Left renal cortex interstitium (tissue), 4 donors: ENCODE measurements at regions not wholly inside any gene's neighbourhood (a gene's known extent, or its start where the extent isn't known, plus 50 kb on each side); places are given as distances from the start of the nearest gene placed in this dataset.
"Not testable (repeated sequence)": the region's sequence is repeated elsewhere in the genome, so short reads cannot be mapped to it uniquely, and the experiment has no call there.

Source experiments
- DNase-seq, 4 donors: peaks; one replicate each; pipeline ENCODE4 v3.0.0-alpha.2; 2013; ENCODE audit warnings: low read depth in 4 of 4, low spot score in 2 of 4, missing footprints in 1 of 4

DNA sequence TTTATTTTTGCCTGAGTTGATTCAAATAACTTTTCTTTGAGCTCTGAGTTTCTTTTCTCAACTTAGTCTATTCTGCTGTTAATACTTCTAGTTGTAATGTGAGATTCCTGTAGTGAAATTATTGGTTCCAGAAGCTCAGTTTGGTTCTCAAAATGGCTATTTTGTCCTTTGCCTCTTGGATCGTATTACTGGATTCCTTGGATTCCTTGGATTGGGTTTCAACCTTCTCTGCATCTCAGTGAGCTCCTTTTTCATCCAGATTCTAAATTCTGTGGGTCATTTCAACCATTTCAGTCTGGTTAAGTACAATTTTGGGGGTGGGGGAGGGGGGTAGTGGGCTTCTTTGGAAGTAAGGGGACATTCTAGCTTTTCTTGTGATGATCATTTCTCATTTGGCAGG is 341.1 kb upstream of the CNTN5 start:
- no peak for DNase-seq

- no peak for DNase-seq
Measured at GRCh38 chr11:98701541-98701940, 319.2 kb upstream of the CNTN5 start.

DNA sequence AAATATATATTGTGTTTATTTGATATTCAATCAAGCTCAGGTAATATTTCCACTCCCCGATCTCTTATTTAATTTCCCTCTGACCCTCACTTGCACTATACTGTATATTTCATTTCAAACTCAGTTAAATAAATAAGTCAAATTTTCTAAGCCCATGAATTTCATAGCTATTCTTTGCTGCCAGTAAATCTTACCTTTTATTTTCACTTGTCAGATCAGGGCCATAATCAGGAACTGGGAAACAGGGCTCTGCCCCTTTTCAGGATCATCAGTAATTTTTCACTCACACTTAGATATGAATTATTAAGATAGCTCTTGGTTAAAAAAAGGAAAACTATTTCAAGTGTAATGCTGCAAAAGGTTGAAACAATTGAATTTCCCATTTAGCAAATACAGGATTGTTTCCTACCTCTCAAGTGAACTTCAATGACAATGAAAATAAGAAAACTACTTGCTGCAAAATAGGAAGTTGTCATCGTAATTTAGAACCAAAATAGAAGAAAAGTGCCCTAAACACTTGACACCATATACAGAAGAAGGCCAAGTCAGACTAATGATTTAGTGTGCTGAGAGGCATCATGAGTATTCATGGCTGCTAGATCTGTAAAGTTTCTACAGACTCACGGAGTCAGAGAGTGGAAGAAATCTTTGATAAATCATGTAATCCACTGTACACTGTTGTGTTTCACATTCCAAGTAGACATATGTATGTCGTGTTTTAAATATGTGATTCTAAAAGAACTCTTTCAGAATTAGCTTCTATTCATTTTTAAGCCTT is 316.8 kb upstream of the CNTN5 start:
- no peak for DNase-seq

DNA sequence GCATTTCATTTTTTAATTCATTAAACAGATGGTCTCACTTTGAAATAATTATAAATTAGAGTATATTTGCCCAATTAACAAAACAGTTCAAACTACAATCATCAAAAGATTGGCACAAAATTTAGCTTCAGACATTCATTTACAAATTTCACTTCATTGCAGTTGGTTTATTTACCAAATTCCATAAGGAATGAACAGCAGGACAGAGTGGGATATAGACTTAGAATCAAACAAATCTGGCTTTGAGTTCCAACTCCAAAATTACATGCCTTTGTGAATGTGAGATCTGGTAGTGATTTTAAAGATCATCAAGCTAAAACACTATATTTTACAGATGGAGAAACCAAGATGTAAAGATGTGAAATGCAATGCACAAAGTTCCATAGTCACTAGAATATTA is 310.7 kb upstream of the CNTN5 start:
- DNase-seq: no peak

DNA sequence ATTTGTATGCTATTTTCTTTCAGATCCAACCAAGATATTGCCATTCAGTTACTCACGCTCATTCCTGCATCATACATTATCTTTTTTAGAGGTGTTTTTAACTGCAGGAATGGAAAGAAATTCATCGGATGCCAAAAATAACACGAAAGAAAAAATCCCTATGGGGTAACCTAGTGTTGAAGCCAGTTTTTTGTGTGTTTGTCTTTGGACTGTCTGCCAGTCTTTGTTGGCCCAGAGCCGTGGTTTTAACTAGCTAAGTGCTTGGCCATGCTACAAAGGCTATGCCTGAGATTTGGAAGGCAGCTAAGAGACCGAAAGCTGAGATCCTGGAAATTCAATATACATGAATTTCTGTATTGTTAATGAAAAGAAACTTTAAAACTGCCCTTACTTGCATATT is 309.8 kb upstream of the CNTN5 start:
- DNase-seq: no peak

DNA sequence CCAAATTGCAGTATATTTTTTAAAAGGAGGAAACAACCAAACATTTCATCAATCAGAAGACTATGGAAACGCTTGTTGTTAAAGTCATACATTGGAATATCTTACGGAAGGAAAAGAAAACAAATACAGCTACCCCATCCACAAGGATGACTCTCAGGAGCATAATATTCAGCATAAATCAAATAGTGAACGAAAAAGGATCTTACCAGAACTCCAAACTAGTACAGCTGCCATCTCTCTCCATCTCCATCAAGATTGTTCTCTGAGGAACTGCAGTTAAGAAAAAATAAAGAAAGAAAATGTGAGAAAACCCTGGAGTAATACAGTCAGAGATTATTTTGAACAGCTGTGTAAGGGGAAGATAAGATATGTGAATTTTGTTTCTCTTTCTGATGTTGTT is 299.8 kb upstream of the CNTN5 start:
- DNase-seq: no peak

GRCh38 chr11:98725471-98725870 is 295.3 kb upstream of the CNTN5 start:
- no peak for DNase-seq

GRCh38 chr11:98728421-98728820 is 292.3 kb upstream of the CNTN5 start:
- DNase-seq: no peak

- no peak for DNase-seq
Measured at GRCh38 chr11:98729118-98729517, 291.6 kb upstream of the CNTN5 start.

DNA sequence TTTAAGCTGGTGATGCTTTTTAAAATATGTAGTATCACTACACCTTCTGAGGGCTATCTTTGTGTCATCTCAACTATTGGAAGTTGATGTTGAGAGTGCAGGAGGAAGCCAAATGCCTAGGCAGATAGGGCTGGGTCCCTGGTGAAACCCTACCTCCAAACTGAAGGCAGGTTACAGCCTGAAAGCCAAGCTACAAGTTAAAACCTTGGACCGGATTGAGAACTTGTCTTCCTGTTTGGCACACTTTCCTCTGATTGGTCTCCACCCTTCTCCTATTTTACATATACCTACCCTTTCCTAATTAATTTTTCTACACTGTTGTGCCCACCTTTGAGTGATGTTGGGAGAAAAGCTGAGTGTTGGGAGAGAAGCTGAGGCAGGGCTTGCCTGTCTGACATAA is 287.8 kb upstream of the CNTN5 start:
- DNase-seq: no peak

DNA sequence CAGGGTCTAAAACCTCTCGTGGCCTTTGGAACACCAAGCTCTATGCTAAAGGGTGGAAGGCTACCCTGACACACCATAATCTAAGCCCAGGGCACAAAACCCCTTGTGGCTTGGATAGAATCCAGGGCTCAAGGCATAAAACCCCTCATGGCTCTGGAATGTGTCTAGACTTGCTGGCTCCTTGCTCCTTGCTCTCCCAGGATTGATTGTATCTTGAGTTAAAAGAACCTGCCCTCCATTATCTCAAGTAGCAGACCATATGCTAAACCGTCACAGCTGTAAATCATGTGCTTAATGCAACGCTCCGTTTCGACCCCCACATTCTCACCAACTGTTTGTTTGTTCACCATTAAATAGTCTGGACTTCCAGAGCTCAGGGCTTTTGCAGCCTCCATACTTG is 287.4 kb upstream of the CNTN5 start:
- DNase-seq: not testable (repeated sequence)

DNA sequence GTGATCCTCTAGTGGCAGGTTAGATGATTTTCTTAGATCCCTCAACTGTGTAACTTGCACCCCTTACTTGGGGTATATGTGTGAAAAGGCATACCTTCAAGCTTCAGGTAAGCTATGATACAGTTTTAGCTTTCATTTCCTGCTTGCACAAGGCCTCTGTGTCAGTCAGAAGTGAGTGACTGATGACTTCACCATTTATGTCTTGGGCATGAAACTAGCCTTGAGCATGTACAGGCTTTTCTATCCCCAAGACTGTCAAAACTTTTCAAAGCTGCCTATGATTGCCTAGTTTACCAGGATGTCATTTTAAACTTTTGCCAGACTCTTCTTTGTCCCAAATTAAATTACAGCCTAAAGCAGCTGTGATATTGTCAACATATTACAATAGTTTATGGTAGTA is 286.1 kb upstream of the CNTN5 start:
- DNase-seq: no peak

- DNase-seq: no peak
Measured at GRCh38 chr11:98736833-98737232, 283.9 kb upstream of the CNTN5 start.

- DNase-seq: no peak
Measured at GRCh38 chr11:98740321-98740720, 280.4 kb upstream of the CNTN5 start.

- DNase-seq: not testable (repeated sequence)
Measured at GRCh38 chr11:98763446-98763845, 257.3 kb upstream of the CNTN5 start.

GRCh38 chr11:98766903-98767302 is 253.8 kb upstream of the CNTN5 start:
- DNase-seq: no peak

DNA sequence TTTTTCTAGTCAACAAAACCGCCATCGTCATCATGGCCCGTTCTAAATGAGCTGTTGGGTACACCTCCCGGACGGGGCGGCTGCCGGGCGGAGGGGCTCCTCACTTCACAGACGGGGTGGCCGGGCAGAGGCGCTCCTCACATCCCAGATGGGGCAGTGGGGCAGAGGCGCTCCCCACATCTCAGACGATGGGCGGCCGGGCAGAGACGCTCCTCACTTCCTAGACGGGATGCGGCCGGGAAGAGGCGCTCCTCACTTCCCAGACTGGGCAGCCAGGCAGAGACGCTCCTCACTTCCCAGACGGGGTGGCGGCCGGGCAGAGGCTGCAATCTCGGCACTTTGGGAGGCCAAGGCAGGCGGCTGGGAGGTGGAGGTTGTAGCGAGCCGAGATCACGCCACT is 250.7 kb upstream of the CNTN5 start:
- not testable (repeated sequence) for DNase-seq

DNA sequence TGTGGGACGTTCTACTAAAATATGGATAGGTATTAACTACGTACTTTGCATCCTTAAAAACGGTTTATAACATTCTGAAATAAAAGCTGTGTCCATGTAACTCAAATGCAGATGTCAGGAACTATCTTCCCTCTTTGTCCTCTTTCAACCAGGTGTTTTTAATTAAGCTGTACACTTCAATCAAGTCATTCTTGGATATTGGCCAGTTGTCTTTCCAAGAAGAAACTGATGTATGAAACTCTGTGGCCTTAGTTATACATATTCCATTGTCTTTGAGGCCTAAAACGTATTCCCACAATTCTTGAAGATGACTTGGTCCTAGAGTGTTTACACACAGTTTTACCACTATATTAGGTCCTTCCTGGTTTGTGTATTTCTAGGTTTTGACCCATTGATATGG is 249.0 kb upstream of the CNTN5 start:
- no peak for DNase-seq

GRCh38 chr11:98772893-98773292 is 247.9 kb upstream of the CNTN5 start:
- DNase-seq: no peak

DNA sequence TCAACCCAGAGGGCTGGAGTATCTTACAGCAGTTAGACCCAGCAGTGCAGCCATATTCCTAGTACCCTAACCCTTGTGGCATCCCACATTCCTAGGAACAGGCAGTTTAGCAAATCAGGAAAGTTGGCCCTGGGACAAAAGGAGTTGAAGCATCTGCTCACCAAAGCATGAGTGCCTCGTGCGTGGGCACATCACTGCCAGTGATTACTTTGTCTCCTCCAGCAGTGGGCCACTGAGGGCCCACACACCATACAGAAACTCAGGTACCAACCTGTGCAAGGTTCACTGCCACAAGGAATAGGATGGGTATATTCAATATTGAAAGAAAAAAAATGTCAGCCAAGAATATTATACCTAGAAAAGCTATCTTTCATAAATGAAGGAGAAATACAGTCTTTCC is 227.5 kb upstream of the CNTN5 start:
- DNase-seq: no peak

DNA sequence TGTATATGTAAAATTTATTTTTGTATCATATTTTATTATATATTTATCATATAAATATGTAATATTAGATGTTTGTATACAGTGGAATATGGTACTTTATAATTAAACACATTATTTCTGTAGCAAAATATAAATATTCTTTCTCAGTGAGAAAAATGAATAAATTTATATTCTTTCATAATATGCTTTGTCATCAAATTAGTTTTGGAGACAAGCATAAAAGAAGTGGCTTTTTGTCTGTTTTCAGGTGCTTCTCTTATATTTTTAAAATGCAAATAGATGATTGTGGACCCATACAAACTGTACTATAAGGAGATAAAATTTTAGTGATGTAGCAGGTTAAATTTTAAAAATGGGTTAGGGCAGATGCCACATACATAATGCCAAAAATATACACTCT is 222.4 kb upstream of the CNTN5 start:
- DNase-seq: no peak

GRCh38 chr11:98800696-98801095 is 220.1 kb upstream of the CNTN5 start:
- DNase-seq: no peak
